ENCODE measurements at regions not wholly inside any gene's neighbourhood (a gene's known extent, or its start where the extent isn't known, plus 50 kb on each side); places are given as distances from the start of the nearest gene placed in this dataset.

DNA sequence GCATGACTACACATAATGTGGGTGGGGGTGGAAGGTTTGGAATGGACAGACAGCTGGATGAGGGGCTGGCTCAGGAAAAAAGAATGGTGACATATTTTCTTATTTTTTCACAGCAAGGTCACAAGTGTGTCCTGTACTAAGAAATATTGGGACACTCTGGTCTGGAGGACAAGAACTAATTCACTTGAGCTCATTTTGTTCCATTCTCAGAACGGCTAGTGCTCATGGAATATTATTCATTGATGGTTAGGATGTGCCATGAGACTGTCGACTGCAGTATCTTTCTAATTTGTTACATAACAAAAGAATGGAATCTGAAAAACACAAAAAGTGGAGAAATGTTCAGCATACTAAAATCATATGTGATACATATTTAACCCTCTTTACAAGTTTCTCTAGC is 149.5 kb downstream of the BMP4 start:
- DNase-seq, result no peak

GRCh38 chr14:53796734-53797133 is 159.9 kb downstream of the BMP4 start:
- no peak for DNase-seq

DNA sequence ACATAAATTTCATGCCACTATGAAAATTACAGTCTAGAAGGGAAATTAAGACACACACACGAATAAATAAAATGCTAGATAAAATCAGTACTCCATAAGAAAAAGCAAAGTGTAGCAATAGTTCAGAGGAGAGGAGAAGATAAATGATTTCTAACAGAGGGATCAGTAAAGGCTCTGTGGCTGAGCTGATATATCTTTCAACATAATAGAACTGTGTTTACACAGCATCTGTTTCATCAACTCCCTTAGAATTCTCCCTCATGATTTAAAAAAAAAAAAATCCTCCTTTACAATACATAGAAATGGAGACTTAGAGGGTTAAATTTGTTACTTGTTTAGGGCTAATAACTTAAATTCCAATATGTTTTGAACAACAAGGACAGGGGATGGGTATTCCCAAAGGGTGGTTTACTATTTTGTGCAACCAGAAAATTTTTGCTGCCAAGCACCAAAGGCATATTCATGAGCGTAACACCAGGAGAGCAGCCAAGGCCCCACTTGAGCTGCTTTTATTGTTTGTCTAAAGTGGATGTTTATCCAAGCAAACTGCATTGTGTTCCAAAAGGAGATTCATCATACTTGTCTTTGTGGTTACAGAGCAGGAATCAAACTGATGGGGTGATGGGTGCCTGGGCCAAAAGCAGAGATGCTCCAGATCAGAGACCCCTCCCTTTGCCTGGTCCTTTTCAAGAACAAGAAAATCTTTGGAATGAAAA is 162.7 kb downstream of the BMP4 start:
- peak; percentile 43 for DNase-seq

DNA sequence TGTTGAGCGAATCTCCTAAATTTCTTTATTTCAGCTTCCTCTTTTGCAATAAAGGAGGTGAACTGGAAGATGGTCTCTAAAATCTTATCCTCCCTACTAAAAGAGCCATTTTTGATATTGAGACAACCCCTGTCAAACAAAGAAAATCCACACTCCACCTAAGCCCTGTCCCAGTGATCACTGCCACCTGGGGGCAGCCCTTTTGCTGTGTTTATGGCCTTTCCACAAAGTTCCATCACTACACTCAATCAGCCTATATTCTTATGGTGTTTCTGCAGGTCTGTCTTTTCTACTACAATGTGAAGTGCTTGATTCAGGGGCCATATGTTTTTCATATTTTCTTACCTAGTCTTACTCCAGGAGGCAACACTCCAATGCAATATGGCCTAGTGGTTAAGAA is 163.7 kb downstream of the BMP4 start:
- no peak for DNase-seq

GRCh38 chr14:53790731-53791500 is 165.7 kb downstream of the BMP4 start:
- peak; percentile 71 for DNase-seq

DNA sequence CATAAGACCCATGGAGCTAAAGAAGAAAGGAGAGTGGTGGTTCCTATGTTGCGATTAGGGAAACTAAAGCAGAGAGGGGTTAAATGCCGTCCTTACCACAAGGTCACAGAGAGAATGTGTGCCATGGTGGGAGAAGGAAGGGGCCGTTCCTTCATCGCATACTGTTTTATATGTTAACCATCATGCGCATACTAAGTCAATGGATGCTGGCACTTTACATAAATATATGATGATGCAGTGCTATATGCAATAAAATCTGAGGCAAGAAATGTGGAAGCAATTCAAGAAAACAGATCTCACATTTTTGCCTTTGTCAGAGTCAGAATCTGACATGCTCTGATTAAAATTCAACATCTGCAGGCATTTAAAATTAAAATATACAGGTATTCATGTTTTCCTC is 168.1 kb downstream of the BMP4 start:
- DNase-seq, result peak; percentile 63

DNA sequence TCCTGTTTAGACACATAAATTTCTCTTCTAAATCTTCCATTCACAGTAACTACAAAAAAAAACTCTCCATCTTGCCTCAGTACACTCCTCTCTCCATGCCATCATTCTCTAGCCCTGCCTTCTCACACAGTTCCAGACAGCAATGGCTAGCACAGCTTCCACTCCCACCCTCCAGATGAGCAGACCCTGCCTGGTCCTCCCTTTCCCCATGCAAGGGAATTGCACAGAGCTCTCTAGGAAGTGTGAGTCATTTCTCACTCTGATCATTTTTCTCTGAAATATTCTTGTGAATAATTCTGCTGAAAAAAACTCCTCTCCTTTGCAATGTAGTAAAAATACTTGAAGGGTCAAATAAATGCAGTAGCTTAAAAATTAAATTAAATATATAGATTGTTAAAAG is 170.6 kb downstream of the BMP4 start:
- no peak for DNase-seq

GRCh38 chr14:53784688-53785087 is 171.9 kb downstream of the BMP4 start:
- DNase-seq, result no peak

- no peak for DNase-seq
Measured at GRCh38 chr14:53783256-53783655, 173.4 kb downstream of the BMP4 start.

DNA sequence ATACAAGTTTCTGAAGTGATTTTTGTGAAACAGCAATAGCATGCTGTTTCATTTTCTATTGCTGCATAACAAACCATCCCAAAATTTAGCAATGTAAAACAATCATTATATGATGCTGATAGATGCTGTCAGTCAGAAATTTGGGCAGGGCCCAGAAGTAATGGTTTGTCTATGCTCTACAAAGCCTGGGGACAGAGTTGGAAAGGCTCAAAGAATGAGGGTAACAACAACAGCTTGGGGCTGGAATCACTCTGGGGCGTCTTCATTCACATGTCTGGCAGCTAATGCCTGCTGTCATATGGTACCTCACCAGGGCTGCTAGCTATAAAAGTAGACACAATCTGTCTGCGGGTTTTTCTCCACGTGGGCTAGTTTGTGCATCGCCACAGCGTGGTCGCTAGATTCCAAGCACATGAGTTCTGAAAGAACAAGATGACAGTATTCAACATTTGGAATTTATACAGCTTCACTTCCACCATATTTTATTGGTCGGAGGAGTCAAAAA is 176.5 kb downstream of the BMP4 start:
- no peak for DNase-seq

DNA sequence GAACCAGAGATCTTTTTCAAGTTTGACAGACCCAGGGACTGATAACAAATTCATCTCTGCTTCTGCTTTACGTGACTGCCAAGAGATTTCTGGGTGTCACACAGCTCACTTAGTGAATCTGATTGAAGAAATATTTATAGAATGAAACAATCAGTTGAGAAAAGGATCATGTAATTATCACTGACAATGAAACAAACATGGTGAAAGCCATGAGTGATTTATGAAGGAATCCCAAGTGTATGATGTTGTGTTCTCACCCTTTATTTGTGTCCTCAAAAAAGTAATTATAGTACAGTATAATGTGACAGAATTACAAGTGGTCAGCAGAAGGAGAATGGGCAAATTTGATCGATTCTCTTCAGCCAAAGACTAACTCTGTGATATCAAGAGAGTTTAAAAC is 177.3 kb downstream of the BMP4 start:
- DNase-seq, result no peak

- DNase-seq, result no peak
Measured at GRCh38 chr14:53778263-53778662, 178.4 kb downstream of the BMP4 start.

DNA sequence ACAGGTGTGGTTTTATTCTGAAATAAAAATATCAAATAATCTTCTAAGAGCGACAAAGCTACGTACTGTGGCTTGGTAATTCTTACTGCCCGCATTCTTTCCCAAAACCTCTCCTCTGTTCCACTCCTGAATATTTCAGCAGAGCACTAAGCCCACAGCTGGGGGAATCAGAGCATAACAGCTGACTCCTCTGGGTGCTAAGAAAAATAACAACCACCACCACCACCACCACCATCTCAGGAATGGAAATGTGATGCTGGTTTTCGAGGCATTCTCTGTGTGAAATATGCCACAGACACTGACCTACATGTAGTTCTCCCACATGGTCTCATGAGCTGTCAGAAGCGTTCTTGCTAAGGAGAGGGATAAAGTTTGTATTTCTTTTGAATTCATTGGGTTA is 183.7 kb downstream of the BMP4 start:
- DNase-seq, result no peak

- DNase-seq, result no peak
Measured at GRCh38 chr14:53767566-53767965, 189.1 kb downstream of the BMP4 start.

DNA sequence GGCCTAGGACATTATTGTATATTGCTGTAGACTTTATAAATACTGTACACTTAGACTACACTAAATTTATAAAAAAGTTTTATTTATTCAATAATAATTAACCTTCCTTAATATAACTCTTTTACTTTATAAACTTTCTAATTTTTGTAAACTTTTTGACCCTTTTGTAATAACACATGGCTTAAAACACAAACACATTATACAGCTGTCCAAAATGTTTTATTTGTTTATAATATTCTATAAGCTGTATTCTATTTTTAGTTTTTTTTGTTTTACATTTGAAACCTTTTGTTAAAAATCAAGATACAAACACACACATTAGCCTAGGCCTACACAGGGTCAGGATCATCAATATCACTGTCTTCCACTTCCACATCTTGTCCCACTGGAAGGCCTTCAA is 190.0 kb downstream of the BMP4 start:
- DNase-seq, result no peak

DNA sequence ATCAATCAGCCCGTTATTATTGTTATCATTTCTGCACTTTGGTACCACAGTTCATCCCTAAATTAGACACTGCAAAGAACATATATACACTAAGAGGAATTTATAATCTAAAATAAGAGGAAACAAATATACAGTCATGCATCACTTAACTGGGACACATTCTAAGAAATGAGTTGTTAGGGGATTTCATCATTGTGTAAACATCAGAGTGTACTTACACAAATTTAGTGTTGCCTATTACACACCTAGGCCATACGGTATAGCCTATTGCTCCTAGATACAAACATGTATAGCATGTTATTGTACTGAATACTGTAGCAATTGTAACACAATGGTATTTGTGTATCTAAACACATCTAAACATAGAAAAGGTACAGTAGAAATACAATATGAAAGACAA is 190.5 kb downstream of the BMP4 start:
- no peak for DNase-seq

DNA sequence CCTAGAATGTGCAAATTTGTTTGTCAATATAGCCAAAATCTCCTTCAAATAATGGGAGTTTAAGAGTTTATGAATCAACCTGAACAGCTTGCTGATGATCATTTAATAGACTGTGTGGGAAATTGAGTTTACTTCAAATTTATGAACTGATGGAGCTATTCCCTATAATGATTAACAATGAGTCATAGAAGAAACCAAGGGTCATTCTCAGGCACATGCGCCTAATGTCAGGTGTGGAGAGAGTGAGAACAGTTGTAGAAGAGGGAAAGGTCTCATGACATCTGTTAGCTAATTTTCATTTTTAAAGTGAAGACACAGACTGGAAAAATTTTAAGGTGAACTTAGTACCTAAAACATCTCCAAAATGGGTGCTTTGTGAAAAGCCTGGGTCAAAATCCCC is 191.8 kb downstream of the BMP4 start:
- DNase-seq, result no peak

DNA sequence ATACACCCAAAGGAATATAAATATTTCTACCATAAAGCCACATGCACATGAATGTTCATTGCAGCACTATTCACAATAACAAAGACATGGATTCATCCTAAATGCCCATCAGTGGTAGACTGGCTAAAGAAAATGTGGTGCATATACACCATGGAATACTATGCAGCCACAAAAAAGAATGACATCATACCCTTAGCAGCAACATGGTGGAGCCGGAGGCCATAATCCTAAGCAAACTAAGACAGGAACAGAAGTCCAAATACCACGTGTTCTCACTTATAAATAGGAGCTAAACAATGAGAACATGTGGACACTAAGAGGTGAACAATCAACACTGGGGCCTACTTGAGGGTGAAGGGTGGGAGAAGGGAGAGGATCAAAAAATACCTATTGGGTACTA is 198.5 kb downstream of the BMP4 start:
- no peak for DNase-seq

DNA sequence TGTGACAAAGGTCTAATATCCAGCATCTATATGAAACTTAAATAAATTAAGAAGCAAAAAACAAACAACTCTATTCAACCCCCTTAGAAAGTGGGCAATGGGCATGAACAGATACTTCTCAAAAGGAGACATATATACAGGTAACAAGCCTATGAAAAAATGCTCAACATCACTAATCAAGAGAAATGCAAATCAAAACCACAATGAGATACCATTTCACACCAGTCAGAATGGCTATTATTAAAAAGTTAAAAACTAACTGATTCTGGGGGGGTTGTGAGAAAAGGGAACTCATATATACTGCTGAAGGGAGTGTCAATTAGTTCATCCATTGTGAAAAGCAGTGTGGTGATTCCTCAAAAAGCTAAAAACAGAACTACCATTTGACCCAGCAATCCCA is 198.9 kb downstream of the BMP4 start:
- no peak for DNase-seq

GRCh38 chr14:53751650-53752049 is 205.0 kb downstream of the BMP4 start:
- DNase-seq, result no peak

DNA sequence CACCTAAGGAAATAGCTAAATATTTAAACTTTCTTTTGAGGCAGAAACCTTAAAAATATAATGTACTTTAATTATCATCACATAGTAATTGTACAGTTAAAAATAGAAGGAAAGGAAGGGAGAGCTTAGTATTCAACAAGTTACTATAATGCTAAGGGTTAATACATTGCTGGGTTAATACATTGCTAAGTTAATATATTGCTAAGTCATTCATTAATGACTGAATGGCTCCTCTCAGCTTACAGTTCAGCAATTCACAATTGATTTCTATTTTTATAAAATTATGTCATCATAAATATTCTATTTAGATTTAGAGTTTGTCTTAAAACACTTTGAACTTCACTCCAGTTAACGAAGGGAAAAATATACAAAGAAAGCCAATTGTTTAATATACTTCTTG is 207.9 kb downstream of the BMP4 start:
- no peak for DNase-seq

DNA sequence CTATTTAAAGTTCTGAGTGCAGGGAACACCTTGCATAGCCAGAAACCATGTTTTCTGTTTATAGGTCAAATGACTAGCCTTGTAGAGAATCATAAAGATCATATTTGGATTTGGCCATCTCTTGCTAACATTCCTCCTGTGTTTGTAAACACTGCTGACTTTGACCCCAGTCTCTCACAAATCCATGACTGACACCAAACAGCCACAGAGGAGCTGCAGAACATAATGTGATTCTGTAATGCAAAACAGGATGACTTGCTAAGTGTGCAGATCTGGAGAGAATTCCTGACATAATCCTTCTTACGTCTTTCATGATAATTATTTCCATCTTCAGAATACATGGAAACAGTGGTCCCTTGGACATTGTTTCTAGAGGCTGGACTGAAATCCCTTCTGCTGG is 211.8 kb downstream of the BMP4 start:
- peak; percentile 60 for DNase-seq

- DNase-seq, result peak; percentile 73
Measured at GRCh38 chr14:53743371-53743770, 213.3 kb downstream of the BMP4 start.

- DNase-seq, result peak; percentile 15
Measured at GRCh38 chr14:53742233-53742620, 214.4 kb downstream of the BMP4 start.

Data from skin of body (tissue), 1 donor.